Activated naive CD4-positive, alpha-beta T cell treated with anti-CD3 and anti-CD28 coated beads, Interleukin-2, amount 50 U/mL, for 72 hours (primary cell): ENCODE measurements at regions not wholly inside any gene's neighbourhood (a gene's known extent, or its start where the extent isn't known, plus 50 kb on each side); places are given as distances from the start of the nearest gene placed in this dataset.

Experiments used
- ATAC-seq, 2 donors: fragments of 150-1000 bp; cut with Tn5 transposase; 2 replicates each; pipeline ENCODE4 v1.10.0; 2021; ENCODE audit warnings: mild to moderate bottlenecking in 2 of 2, moderate library complexity in 2 of 2
- DNase-seq, 2 donors: peaks; one replicate each; pipeline ENCODE4 v3.0.0; 2021 to 2022; ENCODE audit warnings: low spot score in 2 of 2
- H3K27ac Mint-ChIP-seq, 2 donors: one replicate each; pipeline ENCODE4 v1.8.0; 2022; ENCODE audit warnings: mild to moderate bottlenecking in 2 of 2, mixed read lengths in 2 of 2
- H3K36me3 Mint-ChIP-seq, 2 donors: one replicate each; pipeline ENCODE4 v1.8.0; 2022; ENCODE audit warnings: mixed read lengths in 2 of 2
- H3K9me3 Mint-ChIP-seq, 2 donors: one replicate each; pipeline ENCODE4 v1.8.0; 2022; ENCODE audit warnings: mixed read lengths in 2 of 2

DNA sequence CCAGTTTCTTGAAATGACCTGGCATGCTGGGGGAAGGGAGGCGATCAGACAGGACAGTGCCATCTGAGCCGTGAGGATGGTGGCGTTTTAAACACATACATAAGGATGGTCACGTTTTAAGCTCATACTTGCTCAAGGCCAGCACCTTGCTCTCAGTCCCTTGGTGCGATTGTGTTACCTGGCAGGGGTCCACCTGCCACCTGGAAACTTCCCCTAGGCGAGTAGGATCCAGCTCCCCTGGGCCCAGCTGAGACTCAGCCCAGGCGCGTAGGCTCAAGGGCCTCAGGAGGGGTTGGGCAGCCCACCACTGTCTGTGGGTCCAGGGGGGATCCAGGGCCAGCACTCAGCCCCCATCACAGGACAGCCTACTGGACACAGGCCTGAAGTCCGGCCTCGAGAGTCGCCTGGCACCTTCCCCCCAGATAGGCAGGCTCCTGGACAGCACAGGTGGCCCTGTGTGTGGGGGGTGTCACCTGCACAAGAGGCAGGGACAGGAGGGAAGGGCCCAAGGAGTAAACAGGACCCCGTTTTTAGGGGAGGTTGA lies 185.8 kb downstream of the BRD1 start:
- peak in 1 of 2 donors; percentile 24 for ATAC-seq
- Mint-ChIP-seq H3K36me3 (no peaks in the 10 kb centered on the region), H3K9me3 (no peaks in the 10 kb centered on the region), H3K27ac (peak overlapping the region in 1 of 2 donors; percentile 10)
- DNase-seq, result no peak

DNA sequence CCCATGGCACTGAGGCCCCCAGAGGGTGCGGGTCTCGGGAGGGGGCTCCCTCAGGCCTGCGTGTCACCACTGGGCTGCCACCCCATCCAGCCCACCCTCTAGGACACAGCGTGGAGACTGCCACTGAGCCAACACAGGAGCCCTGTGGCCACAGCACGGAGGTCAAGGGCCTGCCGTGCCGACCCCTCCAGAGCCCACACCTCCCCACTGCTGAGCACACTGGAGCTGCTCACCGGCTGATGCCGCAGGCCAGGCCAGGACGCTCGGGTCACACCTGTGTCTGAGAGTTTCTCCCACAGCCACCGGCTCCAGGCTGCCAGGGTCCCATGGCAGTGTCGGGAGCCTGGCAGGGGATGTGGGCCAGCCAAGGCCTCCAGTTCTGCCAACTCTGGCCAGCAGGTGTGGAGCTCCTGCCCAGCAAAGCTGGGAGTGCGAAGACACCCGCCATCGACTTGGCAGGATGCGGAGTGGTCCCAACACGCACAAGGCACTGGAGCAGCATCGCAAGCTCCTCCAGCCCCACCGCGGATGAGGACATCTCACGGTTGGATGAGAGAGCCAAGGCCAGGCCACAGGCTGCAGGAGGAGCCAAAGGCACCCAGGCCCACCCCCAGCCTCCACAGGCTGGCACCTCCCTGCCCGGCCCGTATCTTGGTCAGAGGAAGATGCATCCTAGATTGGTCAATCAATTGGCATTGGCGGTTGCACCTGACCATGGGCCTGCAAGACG lies 187.1 kb downstream of the BRD1 start:
- H3K36me3 Mint-ChIP-seq, result no peaks in the 10 kb centered on the region
- no peak for ATAC-seq
- no peak overlapping the region for H3K27ac Mint-ChIP-seq
- DNase-seq, result no peak
- no peaks in the 10 kb centered on the region for H3K9me3 Mint-ChIP-seq

DNA sequence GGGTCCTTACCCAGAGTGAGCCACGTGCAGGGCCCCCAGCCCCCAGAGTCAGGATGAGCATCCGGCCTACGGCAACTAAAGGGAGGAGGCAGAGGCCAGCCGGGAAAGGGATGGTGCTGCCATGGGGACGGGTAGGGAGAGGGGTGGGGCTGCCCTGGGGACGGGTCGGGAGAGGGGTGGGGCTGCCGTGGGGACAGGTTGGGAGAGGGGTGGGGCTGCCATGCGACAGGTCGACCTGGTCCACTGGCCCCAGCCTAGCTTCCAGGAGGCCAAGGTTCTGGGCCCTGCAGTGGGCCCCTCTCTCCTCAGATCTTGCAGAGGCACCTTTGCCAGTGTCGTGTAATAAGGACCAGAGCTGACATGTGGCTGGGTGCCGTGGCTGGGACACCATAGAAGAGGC lies 187.7 kb downstream of the BRD1 start:
- no peak for DNase-seq
- no peak overlapping the region for H3K27ac Mint-ChIP-seq
- no peaks in the 10 kb centered on the region for H3K36me3 Mint-ChIP-seq
- no peak for ATAC-seq
- H3K9me3 Mint-ChIP-seq, result no peaks in the 10 kb centered on the region

DNA sequence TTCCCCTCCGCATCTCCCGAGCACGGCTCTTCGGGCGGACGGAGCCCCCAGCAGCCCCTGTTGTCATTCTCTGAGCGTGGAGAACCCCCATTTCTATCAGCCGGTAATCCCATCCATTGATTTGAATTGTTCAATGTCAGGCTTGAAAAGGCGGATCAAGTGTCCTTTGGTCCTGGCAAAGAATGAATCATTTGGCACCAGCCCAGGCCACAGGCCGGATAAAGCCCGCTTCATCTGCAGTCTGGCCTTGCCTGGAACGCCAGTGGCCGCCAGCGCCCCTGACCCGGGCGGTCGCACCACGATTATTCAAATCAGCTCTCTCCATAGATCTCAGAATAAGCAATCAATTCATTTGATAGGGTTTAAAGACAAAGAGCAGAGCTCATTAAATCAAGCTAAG lies 188.9 kb downstream of the BRD1 start:
- ATAC-seq (no peak), DNase-seq (no peak)
- Mint-ChIP-seq H3K9me3 (no peaks in the 10 kb centered on the region), H3K36me3 (no peaks in the 10 kb centered on the region), H3K27ac (peak overlapping the region in 1 of 2 donors; percentile 9)

DNA sequence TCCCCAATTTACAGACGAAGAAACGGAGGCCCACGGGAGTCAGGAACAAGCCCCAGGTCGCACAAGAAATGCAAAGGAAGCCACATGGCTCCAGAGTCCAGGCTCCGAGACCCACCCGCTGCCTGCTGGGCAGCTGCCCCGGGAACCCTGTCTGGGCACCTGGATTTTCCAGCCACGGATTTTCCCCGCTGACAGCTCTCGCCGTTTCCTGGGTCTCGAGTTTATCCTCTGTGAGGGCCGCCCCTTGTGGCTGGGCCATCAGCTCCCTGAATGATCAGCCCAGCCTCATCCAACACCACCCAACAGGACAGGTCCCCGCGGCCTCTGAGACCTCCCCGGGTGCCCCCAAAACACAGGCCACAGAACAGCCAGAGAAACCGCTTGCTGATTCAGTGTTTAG lies 189.7 kb downstream of the BRD1 start:
- ATAC-seq (no peak), DNase-seq (no peak)
- Mint-ChIP-seq H3K27ac (no peak overlapping the region), H3K36me3 (no peaks in the 10 kb centered on the region), H3K9me3 (no peaks in the 10 kb centered on the region)

DNA sequence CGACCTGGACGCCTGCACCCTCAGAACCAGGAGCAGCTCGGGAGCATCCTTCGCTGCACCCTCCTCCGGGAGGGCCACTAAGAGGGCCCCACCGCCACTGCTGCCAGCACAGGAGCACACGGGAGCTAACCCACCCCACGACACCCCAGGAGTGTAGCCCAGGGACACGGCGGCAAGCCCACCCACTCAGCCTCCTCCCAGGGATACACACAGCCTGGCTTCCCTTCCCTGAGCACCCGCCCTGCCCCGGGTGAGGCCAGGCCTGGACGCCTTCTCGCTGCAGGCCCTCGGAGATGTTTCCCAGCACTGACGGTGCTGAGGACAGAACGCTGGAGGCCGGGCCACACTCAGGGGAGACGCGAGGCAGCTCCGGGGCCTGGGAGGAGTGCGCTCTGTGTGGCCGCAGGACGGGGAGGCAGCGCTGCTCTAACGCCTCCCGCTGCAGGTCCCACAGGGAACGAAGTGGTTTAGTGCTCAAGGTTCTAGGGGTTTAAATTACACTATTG lies 190.4 kb downstream of the BRD1 start:
- DNase-seq (no peak), ATAC-seq (no peak)
- no peak overlapping the region for H3K27ac Mint-ChIP-seq
- no peaks in the 10 kb centered on the region for H3K9me3 Mint-ChIP-seq
- H3K36me3 Mint-ChIP-seq, result no peaks in the 10 kb centered on the region

GRCh38 chr22:49636649-49637048 lies 191.0 kb downstream of the BRD1 start:
- no peak for DNase-seq
- Mint-ChIP-seq H3K27ac (peak overlapping the region in 1 of 2 donors; percentile 29), H3K36me3 (no peaks in the 10 kb centered on the region), H3K9me3 (no peaks in the 10 kb centered on the region)
- ATAC-seq, result no peak

- ATAC-seq, result no peak
- H3K9me3 Mint-ChIP-seq, result no peaks in the 10 kb centered on the region
- H3K27ac Mint-ChIP-seq, result no peak overlapping the region
- DNase-seq, result no peak
- H3K36me3 Mint-ChIP-seq, result no peaks in the 10 kb centered on the region
Observed at GRCh38 chr22:49636214-49636613, 191.5 kb downstream of the BRD1 start.

DNA sequence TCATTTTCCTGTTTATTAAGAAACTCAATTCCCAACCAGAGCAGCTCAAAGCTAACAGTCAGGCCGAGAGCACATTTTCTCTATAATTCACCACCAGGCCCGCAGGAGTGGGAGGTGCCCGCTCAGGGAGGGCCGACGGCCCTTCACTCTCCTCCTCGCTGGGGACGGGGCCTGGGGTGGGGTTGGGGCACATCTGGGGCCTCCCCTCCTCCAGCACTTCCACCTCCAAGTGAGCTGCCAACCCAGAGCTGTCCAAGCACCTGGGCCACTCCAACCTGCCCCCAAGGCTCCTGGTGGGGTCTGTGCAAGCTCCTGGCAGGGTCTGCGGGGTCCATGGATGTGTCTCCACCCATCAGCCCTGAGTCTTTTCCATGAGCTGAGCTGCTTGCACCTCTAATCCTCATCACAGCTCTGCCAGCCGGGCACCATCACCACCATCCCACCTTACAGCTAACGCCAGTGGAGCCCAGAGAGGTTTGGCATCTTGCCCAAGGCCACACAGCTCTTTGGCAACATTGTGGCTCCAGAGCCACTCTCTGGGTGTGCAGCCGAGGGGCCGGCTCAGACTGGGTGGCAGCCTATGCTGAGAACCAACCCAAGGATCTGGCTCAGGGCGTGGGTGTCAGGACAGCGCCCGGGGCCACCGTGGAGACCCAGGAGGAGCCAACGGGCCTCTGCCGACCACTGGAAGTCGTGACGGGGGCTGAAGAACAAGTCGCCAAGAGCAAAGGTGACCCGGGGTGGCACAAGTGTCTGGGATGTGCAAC lies 193.5 kb downstream of the BRD1 start:
- Mint-ChIP-seq H3K36me3 (no peaks in the 10 kb centered on the region), H3K27ac (no peak overlapping the region), H3K9me3 (no peaks in the 10 kb centered on the region)
- no peak for DNase-seq
- no peak for ATAC-seq

GRCh38 chr22:49633010-49633324 lies 194.7 kb downstream of the BRD1 start:
- Mint-ChIP-seq H3K9me3 (no peaks in the 10 kb centered on the region), H3K27ac (no peak overlapping the region), H3K36me3 (no peaks in the 10 kb centered on the region)
- ATAC-seq (no peak), DNase-seq (no peak)

- H3K36me3 Mint-ChIP-seq, result no peaks in the 10 kb centered on the region
- no peak overlapping the region for H3K27ac Mint-ChIP-seq
- DNase-seq, result peak in 1 of 2 donors; percentile 39
- peak in 1 of 2 donors; percentile 49 for ATAC-seq
- H3K9me3 Mint-ChIP-seq, result no peaks in the 10 kb centered on the region
Observed at GRCh38 chr22:49632199-49633009, 195.3 kb downstream of the BRD1 start.

- ATAC-seq, result peak in 1 of 2 donors; percentile 12
- H3K9me3 Mint-ChIP-seq, result no peaks in the 10 kb centered on the region
Observed at GRCh38 chr22:49630448-49630946, 197.2 kb downstream of the BRD1 start.

DNA sequence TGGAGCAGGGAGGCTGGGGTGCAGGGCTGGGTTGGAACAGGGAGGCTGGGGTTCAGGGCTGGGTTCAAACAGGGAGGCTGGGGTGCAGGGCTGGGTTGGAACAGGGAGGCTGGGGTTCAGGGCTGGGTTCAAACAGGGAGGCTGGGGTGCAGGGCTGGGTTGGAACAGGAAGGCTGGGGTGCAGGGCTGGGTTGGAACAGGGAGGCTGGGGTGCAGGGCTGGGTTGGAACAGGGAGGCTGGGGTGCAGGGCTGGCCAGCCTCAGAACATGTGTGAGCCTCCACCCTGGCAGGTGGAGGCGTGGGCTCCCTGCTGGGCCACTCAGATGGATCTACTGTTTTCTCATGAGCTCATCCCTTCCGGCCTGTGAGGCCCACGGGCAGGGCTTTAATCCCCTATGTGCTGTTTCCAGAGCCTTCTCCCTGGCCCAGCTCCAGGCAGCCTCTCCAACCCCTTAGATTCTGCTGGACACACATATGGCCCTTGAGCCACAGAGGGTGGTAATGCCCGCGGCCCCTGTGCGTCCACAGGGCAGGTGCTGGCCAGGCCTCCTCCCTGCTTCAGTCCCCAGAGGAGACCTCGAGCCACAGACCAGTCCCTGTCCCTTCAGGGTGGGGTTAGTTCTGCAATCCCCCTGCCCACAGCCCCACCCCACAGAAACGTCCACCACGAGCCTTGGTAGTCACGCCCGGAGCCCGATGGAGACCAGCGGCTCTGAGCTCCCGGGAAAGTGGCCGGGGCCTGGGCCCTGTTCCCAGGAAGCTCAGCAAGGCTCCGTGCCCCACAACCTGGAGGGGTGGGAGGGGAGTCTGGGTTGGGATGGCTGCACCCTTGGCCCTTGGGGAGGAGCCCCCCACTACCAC lies 197.9 kb downstream of the BRD1 start:
- Mint-ChIP-seq H3K36me3 (no peaks in the 10 kb centered on the region), H3K27ac (peak overlapping the region; percentile 39 to 68), H3K9me3 (no peaks in the 10 kb centered on the region)
- ATAC-seq (no peak), DNase-seq (no peak)

More at GRCh38 chr22:49630448-49630946, 197.2 kb downstream of the BRD1 start:
- Mint-ChIP-seq H3K27ac (no peak overlapping the region), H3K36me3 (no peaks in the 10 kb centered on the region)
- DNase-seq, result no peak

DNA sequence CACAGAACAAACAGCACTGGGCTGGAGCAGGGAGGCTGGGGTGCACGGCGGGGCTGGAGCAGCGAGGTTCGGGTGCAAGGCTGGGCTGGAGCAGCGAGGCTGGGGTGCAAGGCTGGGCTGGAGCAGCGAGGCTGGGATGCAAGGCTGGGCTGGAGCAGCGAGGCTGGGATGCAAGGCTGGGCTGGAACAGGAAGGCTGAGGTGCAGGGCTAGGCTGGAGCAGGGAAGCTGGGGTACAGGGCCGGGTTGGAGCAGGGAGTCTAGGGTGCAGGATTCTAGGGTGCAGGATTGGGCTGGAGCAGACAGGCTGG lies 198.5 kb downstream of the BRD1 start:
- H3K9me3 Mint-ChIP-seq, result no peaks in the 10 kb centered on the region
- no peaks in the 10 kb centered on the region for H3K36me3 Mint-ChIP-seq
- DNase-seq (no peak), ATAC-seq (no peak)
- H3K27ac Mint-ChIP-seq, result peak overlapping the region; percentile 39 to 68

DNA sequence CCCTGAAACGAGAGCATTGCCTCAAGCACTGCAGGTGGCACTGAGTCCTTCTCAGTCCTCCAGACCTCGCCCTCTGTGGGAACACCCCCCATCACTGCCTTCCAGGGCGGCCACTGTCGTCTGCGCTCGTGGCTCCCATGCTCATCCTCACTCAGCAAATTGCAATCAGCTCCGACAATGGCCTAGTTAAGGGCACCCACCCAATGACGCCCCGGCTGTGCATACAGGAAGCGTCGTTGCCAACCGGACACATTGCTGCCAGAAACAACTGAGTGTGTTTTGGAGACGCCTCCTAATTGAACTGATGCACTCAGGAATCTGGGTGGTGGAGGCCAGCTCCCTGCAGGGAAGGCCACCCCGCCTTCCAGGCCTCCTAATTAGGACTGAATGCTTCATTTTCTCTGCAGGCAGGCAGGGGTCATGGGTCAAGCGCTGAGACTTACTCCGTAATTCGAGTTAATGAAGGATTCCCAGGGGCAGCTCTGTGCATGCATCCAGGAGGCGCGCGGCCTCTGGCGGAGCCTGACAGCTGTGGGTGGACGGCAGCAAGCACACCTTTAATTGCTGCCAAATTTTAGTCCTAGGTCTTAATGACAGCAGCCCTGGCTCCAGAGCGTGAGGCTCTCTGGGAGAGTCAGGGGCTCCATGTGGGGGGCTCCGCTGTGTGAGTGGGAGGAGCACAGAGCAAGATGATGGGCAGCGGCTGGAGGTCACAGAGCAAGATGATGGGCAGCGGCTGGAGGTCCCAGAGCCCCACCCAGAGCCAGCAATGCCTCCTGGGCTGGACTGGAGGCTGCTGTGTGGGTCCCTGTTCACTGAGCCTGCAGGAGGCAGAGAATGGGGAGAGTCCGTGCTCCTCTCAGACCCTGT lies 199.0 kb downstream of the BRD1 start:
- no peaks in the 10 kb centered on the region for H3K9me3 Mint-ChIP-seq
- DNase-seq, result no peak

More for the DNA sequence above, 199.0 kb downstream of the BRD1 start:
- ATAC-seq, result no peak
- Mint-ChIP-seq H3K27ac (peak overlapping the region in 1 of 2 donors; percentile 39), H3K36me3 (no peaks in the 10 kb centered on the region)
